Islet of Langerhans (tissue), 1 donor: ENCODE measurements at regions not wholly inside any gene's neighbourhood (a gene's known extent, or its start where the extent isn't known, plus 50 kb on each side); places are given as distances from the start of the nearest gene placed in this dataset.

Source experiments
- FAIRE-seq: peaks from one replicate; lab custom pipeline; 2011; peaks lifted over from hg19 to GRCh38; lab: Jason Lieb, UNC

DNA sequence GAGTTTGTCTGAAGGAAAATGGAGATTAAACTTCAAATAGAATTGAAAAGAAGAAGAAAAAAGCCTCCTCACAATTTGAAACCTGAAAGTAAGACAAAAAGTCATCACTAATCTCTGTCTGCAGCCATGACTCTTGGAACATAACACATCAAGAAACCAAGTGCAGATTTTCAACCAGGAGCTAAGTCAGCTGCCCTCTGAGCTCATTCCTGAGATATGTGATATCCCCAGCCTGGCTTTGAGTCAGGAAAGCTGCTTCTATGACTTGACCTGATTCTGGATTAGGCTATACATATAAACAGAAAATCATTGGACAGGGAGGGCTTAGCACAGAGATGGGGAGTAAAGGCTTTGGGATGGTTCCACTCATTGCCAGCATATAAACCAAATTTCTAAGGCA, 891.4 kb downstream of the TFAP2A start:
- no peak for FAIRE-seq

DNA sequence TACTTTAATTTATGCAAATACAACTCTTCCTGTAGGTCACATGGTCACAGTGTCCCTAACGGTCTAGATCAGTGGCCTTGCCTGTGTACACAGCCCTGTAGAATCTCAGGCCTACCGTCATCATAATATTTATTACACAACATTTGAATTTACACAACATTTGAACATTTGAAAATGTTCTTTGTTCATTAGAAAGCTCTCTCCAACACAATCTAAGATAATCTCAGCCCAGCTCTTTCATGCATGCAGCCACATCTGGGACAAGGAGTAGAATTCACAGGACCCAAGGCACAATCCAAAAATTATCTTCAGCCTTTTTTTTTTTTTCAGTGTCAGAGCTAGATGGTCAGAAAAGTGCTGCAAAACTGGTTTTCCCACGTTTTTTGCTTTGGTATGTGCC, 892.8 kb downstream of the TFAP2A start:
- no peak for FAIRE-seq

DNA sequence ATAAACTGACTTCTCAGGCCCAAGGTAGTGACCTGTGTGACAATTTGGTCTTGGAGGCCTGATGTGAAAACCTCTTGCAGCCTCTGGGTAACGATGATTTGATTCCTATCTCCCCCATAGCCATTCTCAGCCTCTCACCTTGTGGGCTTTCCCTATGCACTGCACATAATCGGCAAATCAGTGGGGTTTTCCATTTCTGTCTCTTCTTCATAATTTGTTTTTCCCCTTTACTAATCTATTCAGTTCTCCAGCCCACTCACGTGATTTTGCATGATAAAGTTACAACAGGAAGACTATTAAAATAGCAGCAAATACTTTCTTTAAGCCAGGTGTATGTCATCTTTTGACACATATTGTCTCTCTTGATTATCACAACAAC, 893.7 kb downstream of the TFAP2A start:
- FAIRE-seq, result no peak

- no peak for FAIRE-seq
Measured at GRCh38 chr6:9520417-9521151, 894.3 kb downstream of the TFAP2A start.

- FAIRE-seq, result no peak
Measured at GRCh38 chr6:9518431-9518830, 896.4 kb downstream of the TFAP2A start.

GRCh38 chr6:9517806-9518205, 897.1 kb downstream of the TFAP2A start:
- FAIRE-seq, result no peak

GRCh38 chr6:9515633-9516606, 899.0 kb downstream of the TFAP2A start:
- FAIRE-seq, result no peak

DNA sequence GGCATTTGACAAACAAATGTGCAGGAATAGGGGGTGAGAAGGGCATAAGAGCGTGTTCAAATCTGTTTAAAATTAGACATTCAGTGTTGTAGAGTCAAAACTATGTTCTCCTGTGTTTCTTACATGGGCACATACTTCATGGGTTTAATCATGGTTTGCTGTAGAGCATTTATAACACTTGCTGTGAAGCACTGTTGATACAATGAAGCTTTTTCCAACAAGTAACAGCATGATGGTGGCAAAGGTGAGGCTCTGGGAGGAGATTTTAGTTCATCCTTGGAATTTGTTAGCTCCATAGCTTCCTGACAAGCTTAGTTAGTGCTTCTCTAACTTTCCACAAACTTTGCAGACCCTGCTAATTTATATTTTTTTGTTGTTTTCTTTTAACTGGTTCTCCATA, 900.7 kb downstream of the TFAP2A start:
- FAIRE-seq, result no peak

- FAIRE-seq, result no peak
Measured at GRCh38 chr6:9511157-9511556, 903.7 kb downstream of the TFAP2A start.

- FAIRE-seq, result no peak
Measured at GRCh38 chr6:9507136-9507895, 907.6 kb downstream of the TFAP2A start.

DNA sequence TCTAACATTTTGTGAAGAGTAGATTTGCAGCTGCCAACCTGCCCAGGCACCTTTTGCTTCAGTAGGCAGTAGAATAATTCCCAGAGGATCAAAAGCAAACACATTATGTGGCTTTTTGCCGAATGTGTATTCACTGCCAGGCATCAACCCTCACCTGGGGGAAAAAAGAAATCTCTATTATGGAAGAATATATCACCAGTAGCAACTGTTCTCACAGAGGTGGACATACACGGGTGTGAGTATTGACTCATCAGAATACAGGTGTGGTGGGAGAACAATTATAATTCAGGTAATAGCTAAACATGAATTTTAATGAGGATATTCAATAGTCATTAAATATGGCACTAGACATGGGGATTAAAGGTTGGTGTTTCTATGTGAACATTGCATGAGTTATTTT, 910.7 kb downstream of the TFAP2A start:
- no peak for FAIRE-seq

- no peak for FAIRE-seq
Measured at GRCh38 chr6:9503111-9503761, 911.6 kb downstream of the TFAP2A start.

DNA sequence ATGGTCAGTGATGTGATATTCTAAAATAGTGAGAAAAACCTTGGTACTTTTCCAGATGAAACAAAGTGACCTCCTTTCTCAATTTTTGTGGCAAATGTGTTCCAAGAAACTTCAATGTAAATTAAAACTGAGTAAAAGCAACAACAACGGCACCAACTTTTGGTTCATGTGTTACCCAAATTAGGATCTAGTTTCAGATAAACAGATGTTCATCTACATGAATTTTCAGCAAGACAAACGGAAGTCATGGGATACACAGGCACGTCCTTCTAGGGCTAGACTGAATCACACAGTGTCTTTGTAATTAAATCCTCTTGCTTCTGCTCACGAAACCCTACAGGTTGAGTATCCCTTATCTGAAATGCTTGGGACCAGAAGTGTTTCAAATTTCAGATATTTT, 915.2 kb downstream of the TFAP2A start:
- no peak for FAIRE-seq

DNA sequence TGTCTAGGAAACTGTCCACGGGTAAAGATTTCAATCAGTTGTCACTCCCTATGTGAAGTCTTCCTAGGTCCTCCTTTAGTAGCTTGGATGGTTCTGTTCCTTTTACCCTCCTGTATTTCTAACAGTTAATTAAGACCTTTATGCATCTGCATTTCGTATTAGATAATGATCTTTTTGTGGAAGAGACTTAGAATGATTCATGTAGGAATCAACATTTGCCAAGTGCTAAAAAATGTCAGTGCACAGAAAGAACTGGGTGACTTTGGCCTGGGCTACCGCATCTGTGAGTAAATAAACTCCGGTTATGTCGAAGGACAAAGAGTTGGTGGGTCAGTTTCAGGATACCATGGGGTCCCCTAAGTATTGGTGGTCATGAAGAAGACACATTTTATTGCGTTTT, 918.0 kb downstream of the TFAP2A start:
- FAIRE-seq, result no peak

DNA sequence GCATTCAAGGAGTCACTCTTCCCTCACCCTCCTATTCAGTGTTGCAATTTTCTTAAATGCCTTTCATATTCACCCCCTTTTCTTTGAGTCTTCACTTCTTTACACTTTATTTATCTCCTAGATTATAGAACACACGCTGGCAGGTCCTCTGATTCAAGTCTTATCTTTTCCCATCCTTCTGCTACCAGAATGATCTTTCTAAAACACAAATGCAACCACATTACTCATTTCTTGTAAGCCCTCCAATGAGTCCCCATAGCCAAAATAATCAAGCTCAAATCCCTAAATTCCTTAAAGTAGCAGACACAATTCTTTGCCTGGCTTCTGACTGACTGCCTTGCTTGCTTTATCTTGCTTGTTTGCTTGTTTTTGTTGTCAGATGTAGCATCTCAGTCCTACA, 920.0 kb downstream of the TFAP2A start:
- FAIRE-seq, result no peak

DNA sequence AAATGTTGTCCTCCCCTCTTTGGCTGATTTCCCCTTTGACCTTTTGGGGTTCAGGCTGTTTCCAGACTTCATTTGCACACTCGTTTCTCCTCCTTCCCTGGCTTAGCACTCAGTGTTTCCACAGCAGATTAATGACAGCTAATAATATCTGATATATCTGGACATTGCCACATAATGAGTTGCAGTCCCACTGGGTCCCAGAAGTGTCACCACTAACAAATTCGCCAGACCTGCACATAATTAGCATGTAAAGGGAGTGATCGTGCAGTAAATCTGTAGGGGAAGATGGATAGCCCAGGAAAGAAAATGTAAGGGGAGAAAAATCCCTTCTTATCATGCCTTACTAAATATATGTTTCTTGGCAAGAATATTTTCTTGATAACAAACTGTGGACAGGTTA, 922.1 kb downstream of the TFAP2A start:
- FAIRE-seq, result no peak

DNA sequence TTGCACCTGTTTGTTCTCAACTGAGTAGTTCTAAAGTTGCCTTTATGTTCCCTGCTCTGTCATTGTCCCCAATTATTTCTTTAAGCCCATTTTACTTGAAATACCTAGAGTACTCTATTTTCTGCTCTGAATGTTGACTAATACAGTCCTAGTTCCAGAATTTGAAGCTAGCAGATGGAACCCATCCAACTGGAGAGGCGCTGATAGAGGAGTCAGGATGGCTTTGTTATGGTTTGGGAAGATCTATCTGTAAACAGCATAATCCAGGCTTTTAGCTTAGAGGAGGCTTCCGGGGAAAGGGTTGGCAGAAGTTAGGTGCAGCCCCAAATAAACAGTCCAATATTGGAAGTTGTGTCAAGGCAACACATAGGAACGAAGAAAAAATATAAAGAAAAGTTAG, 927.7 kb downstream of the TFAP2A start:
- no peak for FAIRE-seq

- no peak for FAIRE-seq
Measured at GRCh38 chr6:9485992-9486391, 928.9 kb downstream of the TFAP2A start.

GRCh38 chr6:9484686-9485085, 930.2 kb downstream of the TFAP2A start:
- FAIRE-seq, result no peak

DNA sequence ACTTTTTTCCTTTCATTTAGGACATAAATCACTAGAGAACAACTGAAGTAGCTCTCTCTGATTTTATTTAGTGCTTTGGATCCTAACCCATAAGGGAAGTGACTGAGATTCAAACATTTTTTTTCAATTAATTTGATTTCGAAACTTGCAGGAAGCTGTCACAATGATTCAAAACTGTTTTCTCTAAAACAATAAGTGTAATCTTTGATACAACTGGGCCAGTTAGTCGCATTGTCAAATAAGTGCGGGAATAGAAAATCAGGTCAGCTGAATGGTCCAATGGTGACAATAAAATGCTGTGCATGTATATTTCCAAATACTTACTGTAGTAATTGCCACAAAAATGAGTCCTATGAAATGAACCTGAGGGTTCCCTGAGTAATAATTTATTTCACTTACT, 930.8 kb downstream of the TFAP2A start:
- no peak for FAIRE-seq

GRCh38 chr6:9482030-9482738, 932.7 kb downstream of the TFAP2A start:
- no peak for FAIRE-seq
